Activated CD4-positive, alpha-beta T cell treated with anti-CD3 and anti-CD28 coated beads, Interleukin-2, Interleukin-4, amounts not matched to agents 100 ng/mL and 50 ng/mL, durations not matched to agents 16 hours and 8 hours (primary cell): ENCODE measurements at regions not wholly inside any gene's neighbourhood (a gene's known extent, or its start where the extent isn't known, plus 50 kb on each side); places are given as distances from the start of the nearest gene placed in this dataset.
A peak's percentile ranks its signal among the peaks of the same experiment; 100 is the strongest.

Experiments used
- DNase-seq: peaks from one replicate; pipeline ENCODE4 v3.0.0-alpha.2; 2020; ENCODE audit warnings: low spot score

GRCh38 chr15:66615846-66616245 is 50.0 kb upstream of the LCTL start:
- no peak for DNase-seq

GRCh38 chr15:66617137-66618090 is 51.6 kb upstream of the LCTL start:
- no peak for DNase-seq

GRCh38 chr15:66619152-66619903 is 53.5 kb upstream of the LCTL start:
- peak; percentile 47 for DNase-seq

GRCh38 chr15:66620341-66620740 is 54.5 kb upstream of the LCTL start:
- no peak for DNase-seq

GRCh38 chr15:66620744-66621344 is 55.0 kb upstream of the LCTL start:
- no peak for DNase-seq

GRCh38 chr15:66621491-66622467 is 56.0 kb upstream of the LCTL start:
- no peak for DNase-seq

GRCh38 chr15:66622591-66623022 is 56.8 kb upstream of the LCTL start:
- no peak for DNase-seq

GRCh38 chr15:66623801-66624453 is 58.1 kb upstream of the LCTL start:
- no peak for DNase-seq

- no peak for DNase-seq
Measured at GRCh38 chr15:66625531-66625930, 59.7 kb upstream of the LCTL start.

- DNase-seq, result no peak
Measured at GRCh38 chr15:66625974-66626373, 60.2 kb upstream of the LCTL start.

GRCh38 chr15:66628976-66629723 is 63.4 kb upstream of the LCTL start:
- no peak for DNase-seq

GRCh38 chr15:66629817-66630576 is 64.2 kb upstream of the LCTL start:
- DNase-seq, result no peak

- DNase-seq, result no peak
Measured at GRCh38 chr15:66630801-66631351, 65.1 kb upstream of the LCTL start.

GRCh38 chr15:66631616-66632263 is 65.9 kb upstream of the LCTL start:
- no peak for DNase-seq

- no peak for DNase-seq
Measured at GRCh38 chr15:66633041-66633937, 67.5 kb upstream of the LCTL start.

- DNase-seq, result no peak
Measured at GRCh38 chr15:66633938-66634250, 68.1 kb upstream of the LCTL start.

GRCh38 chr15:66634540-66634939 is 67.5 kb upstream of the SMAD6 start:
- DNase-seq, result no peak

- DNase-seq, result no peak
Measured at GRCh38 chr15:66635006-66635405, 67.0 kb upstream of the SMAD6 start.
